ENCODE measurements at regions not wholly inside any gene's neighbourhood (a gene's known extent, or its start where the extent isn't known, plus 50 kb on each side); places are given as distances from the start of the nearest gene placed in this dataset.
"Not testable (repeated sequence)": the region's sequence is repeated elsewhere in the genome, so short reads cannot be mapped to it uniquely, and the experiment has no call there.

- intact Hi-C loops (cut with micrococcal nuclease) (no loop called here), dilution Hi-C loops (cut with MboI; ENCODE audit: extremely low pct_ligation_motif_present, low sequenced_read_pairs) (no loop called here)
- H3K27ac ChIP-seq (ENCODE audit: insufficient read depth, low read depth, low read length): no peak overlapping the region
- TF ChIP-seq CTCF (IDR thresholded peaks at IDR 0.05; ENCODE audit: extremely low read depth in 1 of 2, insufficient read depth in 1 of 2, low read depth in 1 of 2, low read length in 2 of 2) (no peak), MAX (IDR thresholded peaks at IDR 0.05; ENCODE audit: insufficient read depth, insufficient read length) (no peak), MYC (IDR thresholded peaks at IDR 0.05; ENCODE audit: low read depth, low read length) (no peak), JUN (IDR thresholded peaks at IDR 0.05; ENCODE audit: borderline replicate concordance, insufficient read depth, insufficient read length, low read depth) (no peak), FOS (IDR thresholded peaks at IDR 0.05; ENCODE audit: borderline replicate concordance, insufficient read depth, low read length) (no peak), POLR2A (IDR thresholded peaks at IDR 0.05; ENCODE audit: low read depth, low read length) (no peak), EZH2 (IDR thresholded peaks at IDR 0.05; ENCODE audit: borderline replicate concordance, low read depth, low read length, severe bottlenecking) (no peak), GATA2 (IDR thresholded peaks at IDR 0.05; ENCODE audit: insufficient read depth, insufficient read length, low read depth, low read length) (no peak), POLR2AphosphoS5 (IDR thresholded peaks at IDR 0.05; ENCODE audit: insufficient read depth, low read depth, low read length) (no peak)
- no peak overlapping the region for H3K4me2 ChIP-seq (ENCODE audit: insufficient read depth, low read length)
- no TSS peak for BruUV-seq (replicated peaks)
- no peak overlapping the region for H2AFZ ChIP-seq (ENCODE audit: low read depth, low read length)
- no peaks in the 10 kb centered on the region for H3K4me1 ChIP-seq (ENCODE audit: control insufficient read depth, extremely low read depth, insufficient read depth, low read length)
- DNase-seq (ENCODE audit: low read depth, low spot score) (no peak), FAIRE-seq (no peak)
- H3K4me3 ChIP-seq (replicated peaks in 1 of 3; ENCODE audit: insufficient read depth in 1 of 3, low read depth in 1 of 3, low read length in 3 of 3): no peak overlapping the region
- no peaks in the 10 kb centered on the region for H4K20me1 ChIP-seq (replicated peaks; ENCODE audit: control insufficient read depth, extremely low read depth, insufficient read depth, low read length)
- H3K36me3 ChIP-seq (ENCODE audit: control insufficient read depth in 2 of 2, extremely low read depth in 1 of 2, insufficient read depth in 2 of 2, low read length in 2 of 2): peaks cover 0 to 2% of the 10 kb centered on the region in 2 experiments
- no peaks in the 10 kb centered on the region for H3K9me3 ChIP-seq (replicated peaks; ENCODE audit: control insufficient read depth, insufficient read depth, low read length)
- no peak overlapping the region for H3K9ac ChIP-seq (replicated peaks; ENCODE audit: extremely low read depth, insufficient read depth, low read length)
- no peaks in the 10 kb centered on the region for H3K9me1 ChIP-seq (replicated peaks; ENCODE audit: control insufficient read depth, extremely low read depth, insufficient read depth, low read length)
- ChIA-PET POLR2A (interaction anchor here (0.6 kb wide), 1 partner anchor 85 kb away, joined by 4 read pairs; no protein-coding TSS in a partner anchor), CTCF (interaction anchor here (0.8 kb wide), 1 partner anchor 169 kb away, joined by 3 read pairs; no protein-coding TSS in a partner anchor)
- H3K27me3 ChIP-seq (ENCODE audit: control insufficient read depth in 2 of 2, insufficient read depth in 2 of 2, low read length in 2 of 2): no peaks in the 10 kb centered on the region
- H3K79me2 ChIP-seq (ENCODE audit: control insufficient read depth, insufficient read depth, low read length): peaks cover 2% of the 10 kb centered on the region
These were observed 77.5 kb downstream of the SEPTIN7 start for GRCh38 chr7:35878351-35878750.

- intact Hi-C loops (cut with micrococcal nuclease); H3K9ac ChIP-seq (replicated peaks; ENCODE audit: extremely low read depth, insufficient read depth, low read length); BruUV-seq (replicated peaks); H3K9me3 ChIP-seq (replicated peaks; ENCODE audit: control insufficient read depth, insufficient read depth, low read length); H3K27ac ChIP-seq (ENCODE audit: insufficient read depth, low read depth, low read length); H3K36me3 ChIP-seq (ENCODE audit: control insufficient read depth in 2 of 2, extremely low read depth in 1 of 2, insufficient read depth in 2 of 2, low read length in 2 of 2); H4K20me1 ChIP-seq (replicated peaks; ENCODE audit: control insufficient read depth, extremely low read depth, insufficient read depth, low read length); FAIRE-seq; H3K4me3 ChIP-seq (replicated peaks in 1 of 3; ENCODE audit: insufficient read depth in 1 of 3, low read depth in 1 of 3, low read length in 3 of 3); H3K79me2 ChIP-seq (ENCODE audit: control insufficient read depth, insufficient read depth, low read length); dilution Hi-C loops (cut with MboI; ENCODE audit: extremely low pct_ligation_motif_present, low sequenced_read_pairs); H2AFZ ChIP-seq (ENCODE audit: low read depth, low read length); POLR2A ChIA-PET; H3K27me3 ChIP-seq (ENCODE audit: control insufficient read depth in 2 of 2, insufficient read depth in 2 of 2, low read length in 2 of 2); DNase-seq (ENCODE audit: low read depth, low spot score); H3K4me1 ChIP-seq (ENCODE audit: control insufficient read depth, extremely low read depth, insufficient read depth, low read length); H3K4me2 ChIP-seq (ENCODE audit: insufficient read depth, low read length); H3K9me1 ChIP-seq (replicated peaks; ENCODE audit: control insufficient read depth, extremely low read depth, insufficient read depth, low read length): not testable (repeated sequence)
- CTCF ChIA-PET: interaction anchor here (2.4 kb wide), 1 partner anchor 85 kb away, joined by 6 read pairs; no protein-coding TSS in a partner anchor
These were observed 86.6 kb downstream of the SEPTIN7 start for GRCh38 chr7:35887430-35887829.

Data from endothelial cell of umbilical vein (primary cell).